ENCODE measurements at regions not wholly inside any gene's neighbourhood (a gene's known extent, or its start where the extent isn't known, plus 50 kb on each side); places are given as distances from the start of the nearest gene placed in this dataset.
"Not testable (repeated sequence)": the region's sequence is repeated elsewhere in the genome, so short reads cannot be mapped to it uniquely, and the experiment has no call there.

- Histone ChIP-seq H2AFZ (no peak overlapping the region), H3K9me3 (ENCODE audit: low read depth) (no peaks in the 10 kb centered on the region), H3K36me3 (ENCODE audit: low read depth) (no peaks in the 10 kb centered on the region), H3F3A (ENCODE audit: insufficient read depth) (no peaks in the 10 kb centered on the region), H3K9me2 (ENCODE audit: insufficient read depth) (no peaks in the 10 kb centered on the region), H4K20me1 (ENCODE audit: insufficient read depth) (no peaks in the 10 kb centered on the region), H3K4me3 (no peak overlapping the region), H3K4me2 (ENCODE audit: unreplicated experiment) (no peak overlapping the region), H3K27ac (no peak overlapping the region), H3K9ac (no peak overlapping the region), H3K4me1 (ENCODE audit: insufficient read depth) (no peaks in the 10 kb centered on the region), H3K27me3 (replicated peaks; ENCODE audit: insufficient read depth) (no peaks in the 10 kb centered on the region), H3K79me2 (ENCODE audit: insufficient read depth) (no peaks in the 10 kb centered on the region)
- DNase-seq, result no peak
- 21 to 23% methylated on average over 6 to 9 of the region's 9 CpGs for WGBS, 2 experiments (ENCODE audit: low coverage in 1 of 2, low lambda C conversion rate in 2 of 2, missing lambda C conversion rate in 2 of 2)
- TF ChIP-seq EZH2phosphoT487 (IDR thresholded peaks at IDR 0.05; ENCODE audit: insufficient read depth, low read depth) (no peak), EZH2 (IDR thresholded peaks at IDR 0.05; ENCODE audit: insufficient read depth, poor library complexity, severe bottlenecking) (no peak)
- in situ Hi-C loops (cut with MboI), result no loop called here
These were observed 54.6 kb downstream of the RBFOX3 start for GRCh38 chr17:79556271-79556670.

DNA sequence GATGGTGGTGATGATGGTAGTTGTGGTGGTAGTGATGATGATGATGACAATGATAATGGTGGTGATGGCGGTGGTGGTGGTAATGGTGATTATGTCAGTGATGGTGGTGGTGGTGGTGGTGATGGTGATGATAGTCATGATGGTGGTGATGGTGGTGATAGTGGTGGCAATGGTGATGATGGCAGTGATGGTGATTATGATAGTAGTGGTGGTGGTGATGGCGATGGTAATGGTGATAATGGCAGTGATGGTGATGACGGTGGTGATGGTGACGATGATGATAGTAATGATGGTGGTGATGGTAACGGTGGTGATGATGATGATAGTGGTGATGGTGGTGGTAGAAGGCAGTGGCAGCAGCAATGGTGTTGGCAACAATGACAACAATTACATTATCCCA, 55.3 kb downstream of the RBFOX3 start:
- Histone ChIP-seq H3K27me3 (replicated peaks; ENCODE audit: insufficient read depth) (no peaks in the 10 kb centered on the region), H3K9ac (no peak overlapping the region), H2AFZ (no peak overlapping the region), H3K36me3 (ENCODE audit: low read depth) (no peaks in the 10 kb centered on the region), H4K20me1 (ENCODE audit: insufficient read depth) (no peaks in the 10 kb centered on the region), H3F3A (ENCODE audit: insufficient read depth) (no peaks in the 10 kb centered on the region), H3K4me3 (no peak overlapping the region), H3K9me3 (ENCODE audit: low read depth) (no peaks in the 10 kb centered on the region), H3K4me1 (ENCODE audit: insufficient read depth) (no peaks in the 10 kb centered on the region), H3K27ac (no peak overlapping the region), H3K4me2 (ENCODE audit: unreplicated experiment) (no peak overlapping the region), H3K79me2 (ENCODE audit: insufficient read depth) (no peaks in the 10 kb centered on the region), H3K9me2 (ENCODE audit: insufficient read depth) (no peaks in the 10 kb centered on the region)
- in situ Hi-C loops (cut with MboI), result no loop called here
- TF ChIP-seq EZH2 (IDR thresholded peaks at IDR 0.05; ENCODE audit: insufficient read depth, poor library complexity, severe bottlenecking) (no peak), EZH2phosphoT487 (IDR thresholded peaks at IDR 0.05; ENCODE audit: insufficient read depth, low read depth) (no peak)
- no peak for DNase-seq
- 63 to 67% methylated on average over 5 of the region's 5 CpGs for WGBS, 2 experiments (ENCODE audit: low coverage in 1 of 2, low lambda C conversion rate in 2 of 2, missing lambda C conversion rate in 2 of 2)

- H3K9me3 ChIP-seq (ENCODE audit: low read depth); H3K4me1 ChIP-seq (ENCODE audit: insufficient read depth); H3K4me2 ChIP-seq (ENCODE audit: unreplicated experiment); H3K79me2 ChIP-seq (ENCODE audit: insufficient read depth); H3F3A ChIP-seq (ENCODE audit: insufficient read depth); H3K36me3 ChIP-seq (ENCODE audit: low read depth); H3K27ac ChIP-seq; H3K9me2 ChIP-seq (ENCODE audit: insufficient read depth); H2AFZ ChIP-seq; DNase-seq; in situ Hi-C loops (cut with MboI); H3K9ac ChIP-seq; H3K4me3 ChIP-seq; H3K27me3 ChIP-seq (replicated peaks; ENCODE audit: insufficient read depth); H4K20me1 ChIP-seq (ENCODE audit: insufficient read depth): not testable (repeated sequence)
- 40 to 46% methylated on average over 5 of the region's 5 CpGs for WGBS, 2 experiments (ENCODE audit: low coverage in 1 of 2, low lambda C conversion rate in 2 of 2, missing lambda C conversion rate in 2 of 2)
These were observed 56.5 kb downstream of the RBFOX3 start for GRCh38 chr17:79554346-79554745.

- no peaks in the 10 kb centered on the region for H3K79me2 ChIP-seq (ENCODE audit: insufficient read depth)
- H3K27ac ChIP-seq, result no peak overlapping the region
- no peaks in the 10 kb centered on the region for H4K20me1 ChIP-seq (ENCODE audit: insufficient read depth)
- no peak overlapping the region for H2AFZ ChIP-seq
- no peak overlapping the region for H3K4me3 ChIP-seq
- DNase-seq, result no peak
- in situ Hi-C loops (cut with MboI), result no loop called here
- no peak overlapping the region for H3K9ac ChIP-seq
- H3K27me3 ChIP-seq (replicated peaks; ENCODE audit: insufficient read depth), result no peaks in the 10 kb centered on the region
- no peaks in the 10 kb centered on the region for H3F3A ChIP-seq (ENCODE audit: insufficient read depth)
- H3K9me2 ChIP-seq (ENCODE audit: insufficient read depth), result no peaks in the 10 kb centered on the region
- H3K4me2 ChIP-seq (ENCODE audit: unreplicated experiment), result no peak overlapping the region
- H3K4me1 ChIP-seq (ENCODE audit: insufficient read depth), result no peaks in the 10 kb centered on the region
- H3K9me3 ChIP-seq (ENCODE audit: low read depth), result no peaks in the 10 kb centered on the region
- no peaks in the 10 kb centered on the region for H3K36me3 ChIP-seq (ENCODE audit: low read depth)
- whole genome bisulfite sequencing, 2 experiments (ENCODE audit: low coverage in 1 of 2, low lambda C conversion rate in 2 of 2, missing lambda C conversion rate in 2 of 2), result 45 to 46% methylated on average over 1 of the region's 1 CpG
- TF ChIP-seq EZH2phosphoT487 (IDR thresholded peaks at IDR 0.05; ENCODE audit: insufficient read depth, low read depth) (no peak), EZH2 (IDR thresholded peaks at IDR 0.05; ENCODE audit: insufficient read depth, poor library complexity, severe bottlenecking) (no peak)
These were observed 58.0 kb downstream of the RBFOX3 start for GRCh38 chr17:79552824-79553223.

DNA sequence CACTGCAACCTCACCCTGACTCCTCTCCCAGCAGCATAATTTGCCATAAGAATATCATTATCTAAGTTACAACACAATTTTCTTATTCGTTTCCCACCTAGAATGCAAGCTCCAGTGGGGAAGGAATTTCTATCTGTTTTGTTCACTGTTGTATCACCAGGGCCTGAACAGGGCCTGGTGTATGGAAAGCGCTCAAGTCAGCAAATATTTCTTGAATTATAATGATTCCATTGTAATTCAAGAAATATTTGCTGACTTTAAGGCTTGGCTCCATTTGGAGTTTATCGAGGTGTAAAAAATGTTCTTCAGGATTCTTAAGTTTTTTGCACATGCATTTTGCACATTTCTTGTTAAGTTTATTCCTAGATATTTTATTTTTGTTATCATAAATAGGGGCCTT, 58.4 kb downstream of the RBFOX3 start:
- WGBS, 2 experiments (ENCODE audit: low coverage in 1 of 2, low lambda C conversion rate in 2 of 2, missing lambda C conversion rate in 2 of 2), result 38 to 41% methylated on average over 3 of the region's 3 CpGs
- Histone ChIP-seq H2AFZ (no peak overlapping the region), H3K27ac (no peak overlapping the region), H3K27me3 (replicated peaks; ENCODE audit: insufficient read depth) (no peaks in the 10 kb centered on the region), H3K4me1 (ENCODE audit: insufficient read depth) (no peaks in the 10 kb centered on the region), H3K4me2 (ENCODE audit: unreplicated experiment) (no peak overlapping the region), H3F3A (ENCODE audit: insufficient read depth) (no peaks in the 10 kb centered on the region), H3K36me3 (ENCODE audit: low read depth) (no peaks in the 10 kb centered on the region), H4K20me1 (ENCODE audit: insufficient read depth) (no peaks in the 10 kb centered on the region), H3K4me3 (no peak overlapping the region), H3K9me3 (ENCODE audit: low read depth) (no peaks in the 10 kb centered on the region), H3K9me2 (ENCODE audit: insufficient read depth) (no peaks in the 10 kb centered on the region), H3K79me2 (ENCODE audit: insufficient read depth) (no peaks in the 10 kb centered on the region), H3K9ac (no peak overlapping the region)
- no peak for DNase-seq
- in situ Hi-C loops (cut with MboI), result no loop called here
- TF ChIP-seq EZH2 (IDR thresholded peaks at IDR 0.05; ENCODE audit: insufficient read depth, poor library complexity, severe bottlenecking), result no peak
- no peak for TF ChIP-seq EZH2phosphoT487 (IDR thresholded peaks at IDR 0.05; ENCODE audit: insufficient read depth, low read depth)

All from GM23248 (cell line).